ENCODE measurements at regions not wholly inside any gene's neighbourhood (a gene's known extent, or its start where the extent isn't known, plus 50 kb on each side); places are given as distances from the start of the nearest gene placed in this dataset.

DNA sequence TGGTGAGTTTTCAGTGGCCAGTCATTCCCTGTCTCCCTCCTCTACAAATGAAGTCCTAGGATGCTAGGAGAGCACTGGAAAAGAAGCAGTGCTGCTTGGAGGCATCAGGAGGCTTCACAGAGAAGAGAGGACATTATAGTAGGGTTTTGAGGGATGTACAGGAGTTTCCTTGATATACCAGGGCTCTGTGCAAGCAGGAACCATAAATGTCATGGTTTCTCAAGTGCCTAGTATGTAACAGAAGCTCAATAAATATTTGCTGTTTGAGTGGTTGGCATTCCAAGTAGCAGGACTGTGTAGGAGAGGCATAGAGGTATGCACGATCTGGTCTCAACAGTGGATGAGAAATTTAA lies 133.5 kb upstream of the WNT4 start:
- Histone ChIP-seq H4K20me1 (ENCODE audit: insufficient read depth, low read length) (no peaks in the 10 kb centered on the region), H3K79me2 (ENCODE audit: insufficient read depth, low read length) (no peaks in the 10 kb centered on the region), H3K4me3 (ENCODE audit: low read depth, low read length, poor library complexity, severe bottlenecking) (no peak overlapping the region), H3F3A (ENCODE audit: insufficient read depth, low read length) (no peaks in the 10 kb centered on the region), H3K36me3 (ENCODE audit: insufficient read depth, low read length) (no peaks in the 10 kb centered on the region), H3K9ac (ENCODE audit: low read length) (no peak overlapping the region), H3K27me3 (ENCODE audit: insufficient read depth, low read length) (no peaks in the 10 kb centered on the region; the same call in 1 of the 2 replicates), H3K9me3 (ENCODE audit: low read length) (no peaks in the 10 kb centered on the region), H3K4me2 (ENCODE audit: low read length) (no peak overlapping the region), H3K9me2 (ENCODE audit: low read depth, low read length) (no peaks in the 10 kb centered on the region), H3K27ac (ENCODE audit: low read depth, low read length, poor library complexity, severe bottlenecking) (no peak overlapping the region), H2AFZ (ENCODE audit: low read length) (no peak overlapping the region), H3K4me1 (ENCODE audit: insufficient read depth, low read length, severe bottlenecking) (no peaks in the 10 kb centered on the region)
- TF ChIP-seq, protein P1, sequence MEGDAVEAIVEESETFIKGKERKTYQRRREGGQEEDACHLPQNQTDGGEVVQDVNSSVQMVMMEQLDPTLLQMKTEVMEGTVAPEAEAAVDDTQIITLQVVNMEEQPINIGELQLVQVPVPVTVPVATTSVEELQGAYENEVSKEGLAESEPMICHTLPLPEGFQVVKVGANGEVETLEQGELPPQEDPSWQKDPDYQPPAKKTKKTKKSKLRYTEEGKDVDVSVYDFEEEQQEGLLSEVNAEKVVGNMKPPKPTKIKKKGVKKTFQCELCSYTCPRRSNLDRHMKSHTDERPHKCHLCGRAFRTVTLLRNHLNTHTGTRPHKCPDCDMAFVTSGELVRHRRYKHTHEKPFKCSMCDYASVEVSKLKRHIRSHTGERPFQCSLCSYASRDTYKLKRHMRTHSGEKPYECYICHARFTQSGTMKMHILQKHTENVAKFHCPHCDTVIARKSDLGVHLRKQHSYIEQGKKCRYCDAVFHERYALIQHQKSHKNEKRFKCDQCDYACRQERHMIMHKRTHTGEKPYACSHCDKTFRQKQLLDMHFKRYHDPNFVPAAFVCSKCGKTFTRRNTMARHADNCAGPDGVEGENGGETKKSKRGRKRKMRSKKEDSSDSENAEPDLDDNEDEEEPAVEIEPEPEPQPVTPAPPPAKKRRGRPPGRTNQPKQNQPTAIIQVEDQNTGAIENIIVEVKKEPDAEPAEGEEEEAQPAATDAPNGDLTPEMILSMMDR (IDR thresholded peaks at IDR 0.05; ENCODE audit: low read length): no peak
- TF ChIP-seq EZH2 (IDR thresholded peaks at IDR 0.05; ENCODE audit: borderline replicate concordance, low read length): no peak

DNA sequence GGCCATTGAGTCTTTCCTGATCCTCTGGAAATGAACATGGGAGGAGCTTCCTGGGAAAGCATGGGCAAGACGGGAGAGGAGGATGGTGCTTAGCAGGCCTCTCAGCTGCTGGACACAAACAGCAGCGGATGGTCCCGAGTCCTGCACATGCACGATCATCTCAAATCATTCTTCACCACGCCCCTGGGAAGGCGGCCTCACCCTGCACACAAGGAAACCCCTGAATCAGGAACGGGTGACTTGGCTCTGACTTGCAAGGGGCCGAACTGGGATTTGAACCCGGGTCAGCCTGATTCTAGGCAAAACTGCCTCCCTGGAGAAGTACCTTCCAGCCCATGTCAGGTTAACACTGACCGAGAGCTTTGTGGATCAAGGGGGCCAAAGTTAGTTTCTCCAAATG lies 134.8 kb upstream of the WNT4 start:
- H3K27me3 ChIP-seq (ENCODE audit: insufficient read depth, low read length): no peaks in the 10 kb centered on the region; the same call in 1 of the 2 replicates
- no peaks in the 10 kb centered on the region for H3K9me3 ChIP-seq (ENCODE audit: low read length)
- no peak overlapping the region for H3K9ac ChIP-seq (ENCODE audit: low read length)
- H3K4me3 ChIP-seq (ENCODE audit: low read depth, low read length, poor library complexity, severe bottlenecking): no peak overlapping the region
- no peak overlapping the region for H2AFZ ChIP-seq (ENCODE audit: low read length)
- H3F3A ChIP-seq (ENCODE audit: insufficient read depth, low read length): no peaks in the 10 kb centered on the region
- no peaks in the 10 kb centered on the region for H3K9me2 ChIP-seq (ENCODE audit: low read depth, low read length)
- no peaks in the 10 kb centered on the region for H3K36me3 ChIP-seq (ENCODE audit: insufficient read depth, low read length)
- no peak overlapping the region for H3K27ac ChIP-seq (ENCODE audit: low read depth, low read length, poor library complexity, severe bottlenecking)
- no peak overlapping the region for H3K4me2 ChIP-seq (ENCODE audit: low read length)
- no peaks in the 10 kb centered on the region for H4K20me1 ChIP-seq (ENCODE audit: insufficient read depth, low read length)
- H3K4me1 ChIP-seq (ENCODE audit: insufficient read depth, low read length, severe bottlenecking): no peaks in the 10 kb centered on the region
- TF ChIP-seq, protein P1 (IDR thresholded peaks at IDR 0.05; ENCODE audit: low read length): no peak
- TF ChIP-seq EZH2 (IDR thresholded peaks at IDR 0.05; ENCODE audit: borderline replicate concordance, low read length): no peak
- H3K79me2 ChIP-seq (ENCODE audit: insufficient read depth, low read length): no peaks in the 10 kb centered on the region

DNA sequence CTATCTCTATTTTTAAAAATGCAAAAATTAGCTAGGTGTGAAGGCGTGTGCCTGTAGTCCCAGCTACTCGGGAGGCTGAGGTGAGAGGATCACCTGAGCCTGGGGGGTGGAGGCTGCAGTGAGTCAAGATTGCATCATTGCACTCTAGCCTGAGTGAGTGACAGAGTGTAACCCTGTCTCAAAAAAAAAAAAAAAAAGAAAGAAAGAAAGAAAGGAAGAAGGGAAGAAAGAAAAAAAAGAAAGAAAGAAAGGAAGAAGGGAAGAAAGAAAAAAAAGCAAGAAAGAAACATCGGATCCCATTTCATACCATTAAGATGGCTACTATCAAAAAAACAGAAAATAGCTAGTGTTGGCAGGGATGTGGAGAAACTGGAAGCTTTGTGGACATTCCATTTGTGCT lies 136.8 kb upstream of the WNT4 start:
- Histone ChIP-seq H3K9me2 (ENCODE audit: low read depth, low read length) (no peaks in the 10 kb centered on the region), H3K9ac (ENCODE audit: low read length) (no peak overlapping the region), H3K36me3 (ENCODE audit: insufficient read depth, low read length) (no peaks in the 10 kb centered on the region), H3K27ac (ENCODE audit: low read depth, low read length, poor library complexity, severe bottlenecking) (no peak overlapping the region), H3K27me3 (ENCODE audit: insufficient read depth, low read length) (peaks cover under 1% of the 10 kb centered on the region; the same call in 1 of the 2 replicates), H3F3A (ENCODE audit: insufficient read depth, low read length) (no peaks in the 10 kb centered on the region), H3K9me3 (ENCODE audit: low read length) (no peaks in the 10 kb centered on the region), H2AFZ (ENCODE audit: low read length) (no peak overlapping the region), H4K20me1 (ENCODE audit: insufficient read depth, low read length) (no peaks in the 10 kb centered on the region), H3K4me2 (ENCODE audit: low read length) (no peak overlapping the region), H3K4me1 (ENCODE audit: insufficient read depth, low read length, severe bottlenecking) (no peaks in the 10 kb centered on the region), H3K4me3 (ENCODE audit: low read depth, low read length, poor library complexity, severe bottlenecking) (no peak overlapping the region), H3K79me2 (ENCODE audit: insufficient read depth, low read length) (no peaks in the 10 kb centered on the region)
- TF ChIP-seq EZH2 (IDR thresholded peaks at IDR 0.05; ENCODE audit: borderline replicate concordance, low read length): no peak
- TF ChIP-seq, protein P1 (IDR thresholded peaks at IDR 0.05; ENCODE audit: low read length): no peak

Data from OCI-LY1 (cell line).